ENCODE measurements at regions not wholly inside any gene's neighbourhood (a gene's known extent, or its start where the extent isn't known, plus 50 kb on each side); places are given as distances from the start of the nearest gene placed in this dataset.

DNA sequence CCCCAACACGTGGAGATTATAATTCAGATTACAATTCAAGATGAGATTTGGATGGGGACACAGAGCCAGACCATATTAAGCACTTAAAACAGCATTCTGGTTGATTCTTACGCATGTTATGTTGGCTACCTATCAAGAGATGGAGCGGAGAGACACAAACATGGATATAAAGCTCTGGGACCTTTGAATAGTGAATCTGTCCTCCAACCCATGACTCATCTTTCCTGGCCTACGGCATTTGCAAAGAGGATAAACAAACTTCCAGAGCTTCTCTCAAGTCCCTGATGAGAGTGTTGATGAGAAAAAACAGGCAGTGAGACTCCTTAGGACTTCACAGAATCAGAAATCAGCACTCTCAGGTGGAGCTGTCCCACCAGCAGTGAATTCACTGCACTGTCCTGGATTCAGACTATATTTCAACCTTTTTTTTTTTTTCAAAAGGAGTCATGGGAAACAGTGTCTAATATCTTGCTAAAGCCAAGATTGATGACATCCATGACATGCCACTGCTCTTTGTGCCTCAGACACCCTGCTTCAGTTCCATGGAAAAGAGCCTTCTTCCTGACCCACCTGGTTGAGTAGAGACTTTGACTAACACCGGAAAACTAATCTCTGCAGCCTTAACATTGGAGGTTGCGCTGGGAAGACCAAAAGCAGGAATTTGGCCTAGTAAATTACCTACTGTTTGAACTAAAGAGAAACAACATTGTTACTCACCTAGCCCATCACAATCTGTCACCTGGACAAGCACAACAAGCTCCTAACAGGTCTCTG lies 62.1 kb upstream of the NPAS2 start:
- Histone ChIP-seq H3K27ac (no peak overlapping the region), H3K4me1 (no peaks in the 10 kb centered on the region), H4K20me1 (no peaks in the 10 kb centered on the region), H3K9ac (no peak overlapping the region), H3K9me3 (no peaks in the 10 kb centered on the region), H3K4me2 (no peak overlapping the region), H3K36me3 (no peaks in the 10 kb centered on the region), H3K27me3 (no peaks in the 10 kb centered on the region), H3K4me3 (no peak overlapping the region)
- no peak for TF ChIP-seq Cebpa-rat (IDR thresholded peaks at IDR 0.05)

DNA sequence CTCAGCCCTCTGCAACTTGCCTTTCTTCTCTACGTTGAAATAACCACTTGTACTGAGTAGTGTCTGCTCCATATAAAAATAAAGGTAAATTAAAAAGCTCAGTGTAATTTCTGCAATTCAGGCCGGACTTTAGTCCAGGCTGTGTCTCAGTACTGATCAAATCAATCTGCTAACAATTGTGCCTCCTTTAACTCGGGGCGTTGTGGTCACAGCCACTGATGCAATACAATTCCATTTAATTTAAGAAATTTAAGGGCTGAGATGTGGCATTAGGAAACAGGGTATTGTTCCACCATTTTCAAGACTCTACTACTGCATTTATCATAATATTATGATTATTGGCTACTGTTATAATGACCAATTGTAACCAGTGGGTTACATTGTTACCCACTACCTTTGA lies 60.0 kb upstream of the NPAS2 start:
- H3K27me3 ChIP-seq: no peaks in the 10 kb centered on the region
- no peaks in the 10 kb centered on the region for H3K36me3 ChIP-seq
- no peak for TF ChIP-seq Cebpa-rat (IDR thresholded peaks at IDR 0.05)
- H3K4me3 ChIP-seq: no peak overlapping the region
- H3K27ac ChIP-seq: no peak overlapping the region
- H4K20me1 ChIP-seq: no peaks in the 10 kb centered on the region
- no peaks in the 10 kb centered on the region for H3K9me3 ChIP-seq
- H3K9ac ChIP-seq: no peak overlapping the region
- no peaks in the 10 kb centered on the region for H3K4me1 ChIP-seq
- no peak overlapping the region for H3K4me2 ChIP-seq

DNA sequence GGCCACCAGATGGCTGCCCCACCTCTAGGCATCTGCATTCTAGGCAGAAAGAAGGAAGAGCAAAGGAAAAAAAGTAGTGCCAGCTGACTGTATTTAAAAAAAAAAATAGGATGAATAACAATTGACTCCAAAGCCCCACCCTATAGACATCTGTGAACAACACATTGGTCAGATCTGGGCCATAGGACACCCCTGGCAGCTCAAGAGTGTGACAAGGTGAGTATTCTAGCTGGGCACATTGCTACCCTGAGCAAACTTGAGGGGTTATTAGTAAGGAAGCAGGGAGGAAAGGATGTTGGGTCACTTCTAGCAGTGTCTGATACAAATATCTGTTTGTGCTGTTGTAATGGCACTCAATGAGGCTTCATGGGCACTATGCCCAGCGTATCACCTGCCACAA lies 58.6 kb upstream of the NPAS2 start:
- Histone ChIP-seq H3K4me2 (no peak overlapping the region), H3K27me3 (no peaks in the 10 kb centered on the region)
- TF ChIP-seq Cebpa-rat (IDR thresholded peaks at IDR 0.05): no peak

DNA sequence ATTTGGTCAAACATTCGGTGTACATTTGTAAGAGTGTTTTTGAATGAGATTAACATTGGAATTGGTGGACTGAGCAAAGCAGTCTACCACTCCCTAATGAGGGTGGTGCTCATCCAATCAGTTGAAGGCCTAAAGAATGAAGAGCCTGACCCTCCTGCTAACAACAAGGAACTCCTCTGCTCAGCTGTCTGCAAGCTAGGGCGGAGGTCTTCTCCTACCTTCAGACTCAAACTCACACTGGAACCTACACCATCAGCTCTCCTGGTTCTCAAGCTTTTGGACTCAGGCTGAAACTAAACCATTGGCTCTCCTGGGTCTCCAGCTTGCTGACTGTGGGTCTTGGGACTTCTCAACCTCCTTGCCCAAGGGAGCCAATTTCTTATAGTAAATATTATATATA lies 55.5 kb upstream of the NPAS2 start:
- H3K36me3 ChIP-seq: no peaks in the 10 kb centered on the region
- H3K9me3 ChIP-seq: no peaks in the 10 kb centered on the region
- H3K4me2 ChIP-seq: no peak overlapping the region
- no peak overlapping the region for H3K4me3 ChIP-seq
- no peaks in the 10 kb centered on the region for H3K27me3 ChIP-seq
- H3K27ac ChIP-seq: no peak overlapping the region
- no peak overlapping the region for H3K9ac ChIP-seq
- H4K20me1 ChIP-seq: no peaks in the 10 kb centered on the region
- H3K4me1 ChIP-seq: no peaks in the 10 kb centered on the region
- no peak for TF ChIP-seq Cebpa-rat (IDR thresholded peaks at IDR 0.05)

More for the DNA sequence above, 58.6 kb upstream of the NPAS2 start:
- Histone ChIP-seq H3K36me3 (no peaks in the 10 kb centered on the region), H3K9ac (no peak overlapping the region), H3K4me1 (no peaks in the 10 kb centered on the region), H3K9me3 (no peaks in the 10 kb centered on the region), H3K4me3 (no peak overlapping the region), H3K27ac (no peak overlapping the region), H4K20me1 (no peaks in the 10 kb centered on the region)

DNA sequence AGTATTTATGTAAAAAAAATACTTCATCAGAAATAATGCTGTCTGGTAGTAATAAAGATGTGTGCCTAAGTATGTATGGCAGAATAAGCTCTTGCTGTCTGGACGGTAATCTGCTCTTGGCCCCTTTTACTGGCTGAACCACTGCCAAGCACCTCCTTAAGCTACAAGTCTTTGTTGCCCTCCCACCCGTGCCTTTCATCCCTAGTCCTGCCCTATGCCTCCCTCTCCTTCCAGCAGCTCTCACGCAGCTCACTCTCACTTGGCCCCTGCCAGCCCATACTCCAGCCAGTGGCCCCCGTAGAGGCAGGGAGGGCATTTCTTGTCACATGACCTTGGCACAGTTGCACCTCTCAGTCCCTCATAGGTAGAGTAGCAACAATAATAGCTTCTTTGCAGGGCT lies 54.5 kb upstream of the NPAS2 start:
- H3K27ac ChIP-seq: no peak overlapping the region
- H3K27me3 ChIP-seq: no peaks in the 10 kb centered on the region
- no peak overlapping the region for H3K4me2 ChIP-seq
- no peaks in the 10 kb centered on the region for H4K20me1 ChIP-seq
- H3K4me1 ChIP-seq: no peaks in the 10 kb centered on the region
- H3K9ac ChIP-seq: no peak overlapping the region
- H3K4me3 ChIP-seq: no peak overlapping the region
- H3K36me3 ChIP-seq: no peaks in the 10 kb centered on the region
- H3K9me3 ChIP-seq: no peaks in the 10 kb centered on the region
- no peak for TF ChIP-seq Cebpa-rat (IDR thresholded peaks at IDR 0.05)

DNA sequence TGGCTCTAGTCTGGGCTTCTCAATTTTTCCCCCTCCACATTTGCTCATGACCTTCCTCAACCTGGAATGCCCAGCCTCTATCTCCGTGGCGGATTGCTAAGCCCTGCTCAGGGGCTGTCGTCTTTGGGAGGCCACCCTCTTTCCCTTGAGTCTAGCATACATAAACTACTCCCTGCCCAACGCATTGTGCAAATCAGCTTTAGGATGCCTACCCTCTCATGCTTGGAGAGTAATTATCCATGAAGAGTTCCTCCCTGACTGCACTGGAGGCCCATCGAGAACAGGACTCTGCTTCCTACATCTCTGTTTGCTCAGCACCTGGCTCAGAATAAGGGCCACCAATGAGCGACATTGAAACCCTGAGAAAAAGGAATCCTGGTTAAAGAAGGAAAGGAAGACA lies 53.7 kb upstream of the NPAS2 start:
- no peak for TF ChIP-seq Cebpa-rat (IDR thresholded peaks at IDR 0.05)
- no peak overlapping the region for H3K4me2 ChIP-seq
- no peaks in the 10 kb centered on the region for H3K36me3 ChIP-seq

DNA sequence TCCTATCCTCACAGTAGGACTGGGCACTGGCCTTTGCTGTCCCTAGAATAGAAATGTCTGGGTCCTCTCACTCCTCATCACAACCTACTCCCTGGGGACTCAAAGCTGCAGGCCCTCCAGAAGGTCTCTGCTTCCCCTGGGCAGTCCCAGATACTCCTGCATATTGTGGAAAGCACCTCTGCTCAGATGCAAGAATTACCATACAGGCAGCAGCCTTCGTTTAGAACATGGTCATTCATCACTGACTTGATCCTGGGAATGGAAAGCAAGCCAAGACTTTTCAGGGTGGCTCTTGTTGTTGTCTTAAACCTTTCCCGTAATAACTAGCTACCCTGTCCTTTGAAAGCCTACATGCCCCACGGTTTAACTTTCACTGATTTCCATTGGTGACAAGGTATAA lies 53.1 kb upstream of the NPAS2 start:
- H3K36me3 ChIP-seq: no peaks in the 10 kb centered on the region
- no peaks in the 10 kb centered on the region for H3K9me3 ChIP-seq
- no peak for TF ChIP-seq Cebpa-rat (IDR thresholded peaks at IDR 0.05)
- no peak overlapping the region for H3K27ac ChIP-seq
- H3K4me3 ChIP-seq: no peak overlapping the region
- H3K9ac ChIP-seq: no peak overlapping the region
- H3K4me1 ChIP-seq: no peaks in the 10 kb centered on the region
- no peak overlapping the region for H3K4me2 ChIP-seq
- no peaks in the 10 kb centered on the region for H3K27me3 ChIP-seq
- no peaks in the 10 kb centered on the region for H4K20me1 ChIP-seq

More for the DNA sequence above, 53.7 kb upstream of the NPAS2 start:
- Histone ChIP-seq H3K4me1 (no peaks in the 10 kb centered on the region), H3K27ac (no peak overlapping the region), H3K9ac (no peak overlapping the region), H4K20me1 (no peaks in the 10 kb centered on the region), H3K9me3 (no peaks in the 10 kb centered on the region), H3K27me3 (no peaks in the 10 kb centered on the region), H3K4me3 (no peak overlapping the region)

DNA sequence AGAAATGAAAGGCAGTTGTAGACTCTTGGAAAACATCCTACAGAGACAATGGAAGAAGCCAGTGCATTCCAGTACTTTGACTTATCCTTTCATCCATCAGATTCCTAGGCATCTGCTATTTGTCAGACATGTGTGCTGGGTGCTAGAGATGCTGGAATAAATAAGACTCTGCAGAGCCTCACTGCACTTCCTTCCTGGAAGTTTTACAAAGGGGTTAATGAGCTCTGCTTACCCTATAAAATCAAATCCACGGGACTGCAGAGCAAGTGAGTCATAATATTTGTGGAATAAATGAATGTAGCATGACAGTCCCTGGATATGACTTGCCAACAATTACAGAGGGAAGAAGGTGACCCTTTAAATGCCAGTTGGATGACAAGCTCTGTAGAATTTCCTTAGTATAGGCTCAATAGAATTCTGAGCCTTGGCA lies 52.7 kb upstream of the NPAS2 start:
- no peaks in the 10 kb centered on the region for H3K36me3 ChIP-seq
- no peak overlapping the region for H3K4me3 ChIP-seq
- H4K20me1 ChIP-seq: no peaks in the 10 kb centered on the region
- no peak overlapping the region for H3K9ac ChIP-seq
- TF ChIP-seq Cebpa-rat (IDR thresholded peaks at IDR 0.05): no peak
- H3K27ac ChIP-seq: no peak overlapping the region
- H3K27me3 ChIP-seq: no peaks in the 10 kb centered on the region
- no peak overlapping the region for H3K4me2 ChIP-seq
- no peaks in the 10 kb centered on the region for H3K4me1 ChIP-seq
- H3K9me3 ChIP-seq: no peaks in the 10 kb centered on the region

DNA sequence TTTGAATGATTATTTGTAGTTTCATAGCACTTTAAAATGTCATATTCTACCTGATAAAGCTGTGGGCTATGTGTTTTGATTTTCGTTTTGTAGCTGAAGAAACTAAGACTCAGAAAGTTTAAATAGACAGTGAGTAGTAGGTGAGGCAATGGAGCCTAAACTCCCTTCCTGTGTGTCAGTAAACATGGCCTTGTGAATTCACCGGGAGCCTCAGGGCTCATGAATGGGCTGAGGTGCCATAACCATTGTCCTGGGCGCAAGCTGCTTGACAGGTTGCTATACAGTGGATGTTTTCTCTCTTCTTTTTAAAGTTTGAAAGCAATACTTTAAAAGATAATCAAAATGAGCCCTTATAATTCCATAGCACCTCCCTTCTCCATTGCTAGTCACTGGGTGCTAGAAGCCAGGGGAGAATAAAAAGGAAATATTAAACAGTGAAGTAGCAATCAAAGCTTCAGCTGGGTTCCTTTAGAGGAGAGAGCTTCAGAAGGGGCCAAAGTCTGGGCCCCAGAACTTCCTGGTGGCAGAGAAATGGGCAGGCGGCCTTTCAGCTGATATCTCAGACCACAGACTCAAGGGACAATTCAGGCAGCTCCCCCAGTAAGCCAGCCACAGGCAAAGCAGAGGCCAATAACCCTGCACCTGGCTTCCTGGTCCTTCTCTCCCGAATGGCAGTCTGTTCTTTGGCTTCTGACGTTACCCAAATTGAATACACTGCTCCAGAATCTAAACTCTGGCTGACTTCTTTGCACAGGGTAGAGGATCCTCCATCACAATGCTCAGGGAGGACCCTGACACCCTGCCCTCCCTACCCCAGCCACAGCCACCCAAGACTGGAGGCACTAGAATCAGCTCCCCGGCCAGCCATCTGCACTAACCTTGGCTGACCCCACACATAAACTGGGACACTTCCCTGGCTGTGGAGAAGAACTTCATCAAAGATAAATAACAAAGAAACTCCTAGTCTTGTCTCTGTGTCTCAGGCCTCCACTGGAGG lies 51.8 kb upstream of the NPAS2 start:
- H3K9ac ChIP-seq: no peak overlapping the region
- H3K4me3 ChIP-seq: no peak overlapping the region
- H3K9me3 ChIP-seq: no peaks in the 10 kb centered on the region
- H4K20me1 ChIP-seq: no peaks in the 10 kb centered on the region
- TF ChIP-seq Cebpa-rat (IDR thresholded peaks at IDR 0.05): no peak
- no peaks in the 10 kb centered on the region for H3K36me3 ChIP-seq
- no peaks in the 10 kb centered on the region for H3K27me3 ChIP-seq
- no peaks in the 10 kb centered on the region for H3K4me1 ChIP-seq
- H3K4me2 ChIP-seq: no peak overlapping the region
- no peak overlapping the region for H3K27ac ChIP-seq
